Hindlimb muscle (tissue), 1 donor: ENCODE measurements at regions not wholly inside any gene's neighbourhood (a gene's known extent, or its start where the extent isn't known, plus 50 kb on each side); places are given as distances from the start of the nearest gene placed in this dataset.
"Not testable (repeated sequence)": the region's sequence is repeated elsewhere in the genome, so short reads cannot be mapped to it uniquely, and the experiment has no call there.

Source experiments
- DNase-seq: peaks from one replicate; pipeline ENCODE4 v3.0.0-alpha.2; 2013

GRCh38 chr14:51593397-51593796 lies 58.3 kb upstream of the FRMD6 start:
- no peak for DNase-seq

- no peak for DNase-seq
These were observed 55.7 kb upstream of the FRMD6 start for GRCh38 chr14:51595881-51596455.

- DNase-seq, result no peak
These were observed 55.1 kb upstream of the FRMD6 start for GRCh38 chr14:51596488-51597117.

GRCh38 chr14:51597261-51598001 lies 54.3 kb upstream of the FRMD6 start:
- DNase-seq, result peak; percentile 24

GRCh38 chr14:51598924-51599600 lies 52.6 kb upstream of the FRMD6 start:
- DNase-seq, result not testable (repeated sequence)

- no peak for DNase-seq
These were observed 51.1 kb upstream of the FRMD6 start for GRCh38 chr14:51600658-51601057.
